Muscle layer of colon (tissue), 2 donors: ENCODE measurements at regions not wholly inside any gene's neighbourhood (a gene's known extent, or its start where the extent isn't known, plus 50 kb on each side); places are given as distances from the start of the nearest gene placed in this dataset.

Experiments used
- H3K27ac ChIP-seq: one replicate; pipeline ENCODE4 v1.7.0; 2013; ENCODE audit warnings: low read depth, mild to moderate bottlenecking, low read length, moderate library complexity
- H3K27me3 ChIP-seq, 2 donors: one replicate each; pipeline ENCODE4 v1.7.0; 2013; ENCODE audit warnings: low read length in 2 of 2, mild to moderate bottlenecking in 2 of 2; ENCODE audit not compliant: insufficient read depth in 2 of 2, control insufficient read depth in 1 of 2
- H3K36me3 ChIP-seq: one replicate; pipeline ENCODE4 v1.7.0; 2013; ENCODE audit warnings: mild to moderate bottlenecking, low read length; ENCODE audit not compliant: insufficient read depth
- H3K4me1 ChIP-seq: one replicate; pipeline ENCODE4 v1.7.0; 2013; ENCODE audit warnings: mild to moderate bottlenecking, low read length; ENCODE audit not compliant: insufficient read depth
- H3K4me3 ChIP-seq, 2 donors: one replicate each; pipeline ENCODE4 v1.7.0; 2013; ENCODE audit warnings: low read length in 2 of 2, low read depth in 1 of 2, mild to moderate bottlenecking in 1 of 2, moderate library complexity in 1 of 2
- H3K9ac ChIP-seq: one replicate; pipeline ENCODE4 v1.7.0; 2013; ENCODE audit warnings: low read length
- H3K9me3 ChIP-seq: one replicate; pipeline ENCODE4 v1.7.0; 2013; ENCODE audit warnings: mild to moderate bottlenecking, low read length
- donor health status: abdominal sarcoma.
- donor health status: Adenocarcinoma of cecum.

GRCh38 chr10:10094691-10095090 is 923.0 kb upstream of the CELF2 start:
- Histone ChIP-seq H3K4me1 (no peaks in the 10 kb centered on the region), H3K9ac (no peak overlapping the region), H3K27me3 (no peaks in the 10 kb centered on the region), H3K9me3 (no peaks in the 10 kb centered on the region), H3K36me3 (no peaks in the 10 kb centered on the region), H3K27ac (no peak overlapping the region), H3K4me3 (no peak overlapping the region)

DNA sequence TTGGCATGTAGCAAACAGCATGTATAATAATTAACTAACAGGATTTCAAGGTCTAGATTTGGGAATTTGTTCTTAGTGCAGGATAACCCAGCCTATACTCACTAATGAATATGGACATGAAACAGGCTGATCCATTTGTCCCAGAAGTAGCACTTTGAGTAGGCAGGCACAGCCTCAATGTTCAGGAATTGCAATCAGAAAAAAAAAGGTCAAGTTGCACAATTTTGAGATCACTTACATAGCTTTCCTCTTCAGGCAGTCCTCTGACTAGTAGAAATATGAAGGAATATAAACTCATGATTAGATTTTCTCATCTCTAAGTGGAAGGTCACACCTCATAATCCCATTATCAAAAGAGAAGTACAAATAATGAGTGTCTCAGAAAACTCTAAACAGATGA is 921.4 kb upstream of the CELF2 start:
- no peaks in the 10 kb centered on the region for H3K27me3 ChIP-seq
- H3K4me1 ChIP-seq = no peaks in the 10 kb centered on the region
- no peaks in the 10 kb centered on the region for H3K36me3 ChIP-seq
- no peak overlapping the region for H3K9ac ChIP-seq
- no peak overlapping the region for H3K27ac ChIP-seq
- H3K9me3 ChIP-seq = no peaks in the 10 kb centered on the region
- no peak overlapping the region for H3K4me3 ChIP-seq

GRCh38 chr10:10096898-10097297 is 920.8 kb upstream of the CELF2 start:
- no peaks in the 10 kb centered on the region for H3K4me1 ChIP-seq
- H3K27me3 ChIP-seq = no peaks in the 10 kb centered on the region
- no peaks in the 10 kb centered on the region for H3K9me3 ChIP-seq
- H3K27ac ChIP-seq = no peak overlapping the region
- H3K9ac ChIP-seq = no peak overlapping the region
- no peaks in the 10 kb centered on the region for H3K36me3 ChIP-seq
- no peak overlapping the region for H3K4me3 ChIP-seq

- no peak overlapping the region for H3K9ac ChIP-seq
- H3K9me3 ChIP-seq = no peaks in the 10 kb centered on the region
- H3K4me1 ChIP-seq = no peaks in the 10 kb centered on the region
- H3K27me3 ChIP-seq = no peaks in the 10 kb centered on the region
- no peaks in the 10 kb centered on the region for H3K36me3 ChIP-seq
- no peak overlapping the region for H3K27ac ChIP-seq
- no peak overlapping the region for H3K4me3 ChIP-seq
Measured at GRCh38 chr10:10101106-10101505, 916.6 kb upstream of the CELF2 start.

DNA sequence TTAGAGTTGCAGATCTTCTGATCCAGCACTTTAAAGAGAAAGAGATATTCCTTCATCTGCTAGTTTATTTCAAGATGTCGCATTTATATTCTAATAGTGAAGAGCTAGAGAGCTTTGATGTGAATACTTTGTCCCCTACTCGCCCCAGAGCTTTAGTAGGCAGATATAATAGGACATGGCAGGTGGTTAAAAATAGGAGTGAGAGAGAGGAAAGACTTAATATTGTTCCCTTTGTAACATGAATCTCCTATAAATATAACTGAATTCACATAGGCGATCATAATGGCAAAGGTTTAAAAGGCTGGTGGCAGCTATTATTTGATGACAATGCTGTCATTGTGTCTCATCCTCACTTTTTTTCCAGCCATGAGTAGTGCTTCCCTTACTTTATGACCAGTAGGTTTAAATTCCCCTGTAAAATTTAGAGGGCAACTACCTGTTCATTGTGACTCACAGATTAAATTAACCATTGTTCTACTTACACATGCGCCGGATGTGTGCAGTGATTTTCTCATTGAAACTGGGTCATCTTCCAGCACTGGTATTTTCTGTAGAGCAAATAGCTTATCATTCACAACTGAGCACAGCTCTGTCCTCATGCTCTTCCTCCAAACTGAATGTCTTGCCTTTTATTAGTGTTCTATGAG is 906.7 kb upstream of the CELF2 start:
- no peak overlapping the region for H3K9ac ChIP-seq
- no peaks in the 10 kb centered on the region for H3K36me3 ChIP-seq
- no peaks in the 10 kb centered on the region for H3K27me3 ChIP-seq
- no peaks in the 10 kb centered on the region for H3K9me3 ChIP-seq
- H3K4me1 ChIP-seq = no peaks in the 10 kb centered on the region
- no peak overlapping the region for H3K27ac ChIP-seq
- H3K4me3 ChIP-seq = no peak overlapping the region

- H3K4me1 ChIP-seq = no peaks in the 10 kb centered on the region
- H3K27ac ChIP-seq = no peak overlapping the region
- no peaks in the 10 kb centered on the region for H3K27me3 ChIP-seq
- no peaks in the 10 kb centered on the region for H3K36me3 ChIP-seq
- no peak overlapping the region for H3K9ac ChIP-seq
- H3K9me3 ChIP-seq = peaks cover 4% of the 10 kb centered on the region
- H3K4me3 ChIP-seq = no peak overlapping the region
Measured at GRCh38 chr10:10118131-10118530, 899.5 kb upstream of the CELF2 start.

- no peaks in the 10 kb centered on the region for H3K4me1 ChIP-seq
- no peak overlapping the region for H3K27ac ChIP-seq
- H3K9me3 ChIP-seq = peaks cover 4% of the 10 kb centered on the region
- H3K36me3 ChIP-seq = no peaks in the 10 kb centered on the region
- H3K9ac ChIP-seq = no peak overlapping the region
- no peaks in the 10 kb centered on the region for H3K27me3 ChIP-seq
- no peak overlapping the region for H3K4me3 ChIP-seq
Measured at GRCh38 chr10:10120671-10121070, 897.0 kb upstream of the CELF2 start.

DNA sequence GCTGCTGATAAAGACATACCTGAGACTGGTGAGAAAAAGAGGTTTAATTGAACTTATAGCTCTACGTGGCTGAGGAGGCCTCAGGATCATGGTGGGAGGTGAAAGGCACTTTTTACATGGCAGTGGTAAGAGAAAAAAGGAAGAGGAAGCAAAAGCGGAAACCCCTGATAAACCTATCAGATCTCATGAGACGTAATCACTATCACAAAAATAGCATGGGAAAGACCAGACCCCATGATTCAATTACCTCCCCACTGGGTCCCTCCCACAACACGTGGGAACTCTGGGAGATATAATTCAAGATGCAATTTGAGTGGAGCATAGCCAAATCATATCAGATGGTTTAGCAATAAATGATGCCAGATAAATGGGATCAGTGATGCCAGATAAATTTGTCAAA is 892.0 kb upstream of the CELF2 start:
- Histone ChIP-seq H3K9ac (no peak overlapping the region), H3K36me3 (no peaks in the 10 kb centered on the region), H3K9me3 (no peaks in the 10 kb centered on the region), H3K27ac (no peak overlapping the region), H3K4me3 (no peak overlapping the region), H3K27me3 (no peaks in the 10 kb centered on the region), H3K4me1 (no peaks in the 10 kb centered on the region)

GRCh38 chr10:10126218-10126617 is 891.5 kb upstream of the CELF2 start:
- no peaks in the 10 kb centered on the region for H3K4me1 ChIP-seq
- no peaks in the 10 kb centered on the region for H3K36me3 ChIP-seq

GRCh38 chr10:10128387-10128786 is 889.3 kb upstream of the CELF2 start:
- Histone ChIP-seq H3K9ac (no peak overlapping the region), H3K9me3 (no peaks in the 10 kb centered on the region), H3K4me1 (no peaks in the 10 kb centered on the region), H3K36me3 (no peaks in the 10 kb centered on the region), H3K4me3 (no peak overlapping the region), H3K27me3 (no peaks in the 10 kb centered on the region), H3K27ac (no peak overlapping the region)

More at GRCh38 chr10:10126218-10126617, 891.5 kb upstream of the CELF2 start:
- H3K9me3 ChIP-seq = no peaks in the 10 kb centered on the region
- no peak overlapping the region for H3K27ac ChIP-seq
- H3K4me3 ChIP-seq = no peak overlapping the region
- no peak overlapping the region for H3K9ac ChIP-seq
- no peaks in the 10 kb centered on the region for H3K27me3 ChIP-seq

GRCh38 chr10:10130686-10131085 is 887.0 kb upstream of the CELF2 start:
- no peaks in the 10 kb centered on the region for H3K4me1 ChIP-seq
- H3K9ac ChIP-seq = no peak overlapping the region
- H3K27ac ChIP-seq = no peak overlapping the region
- no peaks in the 10 kb centered on the region for H3K27me3 ChIP-seq
- no peaks in the 10 kb centered on the region for H3K36me3 ChIP-seq
- no peak overlapping the region for H3K4me3 ChIP-seq
- no peaks in the 10 kb centered on the region for H3K9me3 ChIP-seq

DNA sequence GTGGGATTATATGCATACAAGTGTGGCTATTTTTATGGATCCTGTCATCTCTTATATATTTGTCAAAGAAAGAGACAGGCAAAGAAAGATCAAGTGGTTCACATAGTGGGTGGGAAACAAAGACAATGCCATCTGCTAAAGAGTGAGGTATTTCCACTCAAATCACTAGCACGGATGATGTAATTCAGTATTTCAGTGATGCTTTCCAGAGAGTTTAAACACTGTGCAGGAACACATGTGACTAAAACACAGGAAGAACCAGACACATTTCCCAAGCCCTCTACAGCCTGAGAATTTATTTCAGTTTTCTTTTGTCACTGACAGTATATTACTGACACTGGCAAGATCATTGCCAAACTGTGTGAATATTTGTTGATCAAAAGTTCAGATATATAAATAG is 885.7 kb upstream of the CELF2 start:
- no peak overlapping the region for H3K9ac ChIP-seq
- H3K4me1 ChIP-seq = no peaks in the 10 kb centered on the region
- no peak overlapping the region for H3K4me3 ChIP-seq
- no peaks in the 10 kb centered on the region for H3K36me3 ChIP-seq
- H3K27me3 ChIP-seq = no peaks in the 10 kb centered on the region
- H3K27ac ChIP-seq = no peak overlapping the region
- no peaks in the 10 kb centered on the region for H3K9me3 ChIP-seq
